Nephron progenitor cell (in vitro differentiated cells): ENCODE measurements at regions not wholly inside any gene's neighbourhood (a gene's known extent, or its start where the extent isn't known, plus 50 kb on each side); places are given as distances from the start of the nearest gene placed in this dataset.

Source experiments
- DNase-seq: peaks from one replicate; pipeline ENCODE4 v3.0.0; 2021
- H3K27ac Mint-ChIP-seq: 2 replicates; pipeline ENCODE4 v1.8.0; 2021; ENCODE audit warnings: mild to moderate bottlenecking, moderate library complexity, mixed read lengths
- H3K27me3 Mint-ChIP-seq: 2 replicates; pipeline ENCODE4 v1.8.0; 2021; ENCODE audit warnings: mild to moderate bottlenecking, low read depth, mixed read lengths; ENCODE audit not compliant: poor library complexity
- H3K36me3 Mint-ChIP-seq: 2 replicates; pipeline ENCODE4 v1.8.0; 2021; ENCODE audit warnings: low read depth, mixed read lengths
- H3K4me1 Mint-ChIP-seq: 2 replicates; pipeline ENCODE4 v1.8.0; 2021; ENCODE audit warnings: mixed read lengths
- H3K4me3 Mint-ChIP-seq: 2 replicates; pipeline ENCODE4 v1.8.0; 2021; ENCODE audit warnings: mild to moderate bottlenecking, moderate library complexity, mixed read lengths
- H3K9me3 Mint-ChIP-seq: 2 replicates; pipeline ENCODE4 v1.8.0; 2021; ENCODE audit warnings: mild to moderate bottlenecking, moderate library complexity, mixed read lengths
- TF ChIP-seq, protein P1 (sequence below): fragments of 200-600 bp; sonication (generic); IDR thresholded peaks from 2 replicates; pipeline ENCODE4 v1.5.0; 2021; ENCODE audit warnings: antibody characterized with exemption

DNA sequence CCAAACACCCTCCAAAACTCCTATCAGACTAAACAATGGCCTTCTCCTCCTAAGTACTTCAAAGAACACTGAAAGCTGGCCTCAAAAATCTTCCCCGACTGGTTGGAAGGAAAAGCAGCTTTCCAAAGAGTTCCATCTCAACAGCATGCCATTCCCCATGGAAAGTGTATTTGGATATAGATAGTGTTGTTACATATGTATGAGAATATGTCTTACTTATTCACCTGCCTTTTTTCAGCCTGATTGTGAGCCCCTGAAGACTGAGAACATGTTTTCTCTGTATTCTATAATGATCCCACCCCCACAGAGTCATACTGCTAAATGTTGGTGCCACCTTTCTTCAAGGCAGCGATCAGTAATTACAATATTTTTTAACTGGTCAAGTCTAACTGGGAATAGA, 185.4 kb upstream of the G2E3 start:
- Mint-ChIP-seq H3K36me3 (no peaks in the 10 kb centered on the region), H3K27me3 (no peaks in the 10 kb centered on the region), H3K9me3 (peaks cover 5% of the 10 kb centered on the region), H3K4me1 (no peaks in the 10 kb centered on the region), H3K27ac (no peak overlapping the region), H3K4me3 (no peak overlapping the region)
- TF ChIP-seq, protein P1, sequence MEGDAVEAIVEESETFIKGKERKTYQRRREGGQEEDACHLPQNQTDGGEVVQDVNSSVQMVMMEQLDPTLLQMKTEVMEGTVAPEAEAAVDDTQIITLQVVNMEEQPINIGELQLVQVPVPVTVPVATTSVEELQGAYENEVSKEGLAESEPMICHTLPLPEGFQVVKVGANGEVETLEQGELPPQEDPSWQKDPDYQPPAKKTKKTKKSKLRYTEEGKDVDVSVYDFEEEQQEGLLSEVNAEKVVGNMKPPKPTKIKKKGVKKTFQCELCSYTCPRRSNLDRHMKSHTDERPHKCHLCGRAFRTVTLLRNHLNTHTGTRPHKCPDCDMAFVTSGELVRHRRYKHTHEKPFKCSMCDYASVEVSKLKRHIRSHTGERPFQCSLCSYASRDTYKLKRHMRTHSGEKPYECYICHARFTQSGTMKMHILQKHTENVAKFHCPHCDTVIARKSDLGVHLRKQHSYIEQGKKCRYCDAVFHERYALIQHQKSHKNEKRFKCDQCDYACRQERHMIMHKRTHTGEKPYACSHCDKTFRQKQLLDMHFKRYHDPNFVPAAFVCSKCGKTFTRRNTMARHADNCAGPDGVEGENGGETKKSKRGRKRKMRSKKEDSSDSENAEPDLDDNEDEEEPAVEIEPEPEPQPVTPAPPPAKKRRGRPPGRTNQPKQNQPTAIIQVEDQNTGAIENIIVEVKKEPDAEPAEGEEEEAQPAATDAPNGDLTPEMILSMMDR, result no peak
- no peak for DNase-seq

DNA sequence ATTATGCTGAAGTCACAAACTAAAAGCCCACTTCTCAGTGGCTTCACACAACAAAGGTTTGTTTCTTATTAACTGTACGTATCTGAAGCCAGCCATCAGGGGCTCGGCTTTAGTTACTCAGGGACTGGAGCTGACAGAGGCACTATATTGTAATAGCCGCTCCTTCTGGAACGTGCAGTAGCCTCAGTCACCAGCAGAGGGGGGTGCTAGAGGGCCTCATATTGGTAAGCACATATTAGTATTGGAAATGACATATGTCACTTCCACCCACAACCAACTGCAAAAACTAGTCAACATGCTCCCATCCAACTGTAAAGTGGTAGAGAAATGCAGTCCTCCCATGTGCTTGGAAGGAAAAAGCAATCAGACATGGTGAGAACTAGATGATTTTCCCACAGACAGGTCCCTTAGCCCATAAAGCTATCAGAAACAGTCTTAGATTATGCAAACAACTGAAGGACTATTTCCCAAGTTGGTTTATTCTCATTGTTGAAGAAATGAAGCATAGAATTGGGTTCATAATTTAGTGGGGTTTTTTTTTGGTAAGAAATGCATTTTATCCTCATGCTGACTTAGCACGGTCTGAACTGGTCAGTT, 183.6 kb upstream of the G2E3 start:
- Mint-ChIP-seq H3K27me3 (no peaks in the 10 kb centered on the region), H3K4me3 (no peak overlapping the region), H3K27ac (no peak overlapping the region), H3K4me1 (no peaks in the 10 kb centered on the region), H3K9me3 (no peaks in the 10 kb centered on the region), H3K36me3 (no peaks in the 10 kb centered on the region)
- TF ChIP-seq, protein P1, result peak; percentile 73
- DNase-seq, result peak; percentile 66

DNA sequence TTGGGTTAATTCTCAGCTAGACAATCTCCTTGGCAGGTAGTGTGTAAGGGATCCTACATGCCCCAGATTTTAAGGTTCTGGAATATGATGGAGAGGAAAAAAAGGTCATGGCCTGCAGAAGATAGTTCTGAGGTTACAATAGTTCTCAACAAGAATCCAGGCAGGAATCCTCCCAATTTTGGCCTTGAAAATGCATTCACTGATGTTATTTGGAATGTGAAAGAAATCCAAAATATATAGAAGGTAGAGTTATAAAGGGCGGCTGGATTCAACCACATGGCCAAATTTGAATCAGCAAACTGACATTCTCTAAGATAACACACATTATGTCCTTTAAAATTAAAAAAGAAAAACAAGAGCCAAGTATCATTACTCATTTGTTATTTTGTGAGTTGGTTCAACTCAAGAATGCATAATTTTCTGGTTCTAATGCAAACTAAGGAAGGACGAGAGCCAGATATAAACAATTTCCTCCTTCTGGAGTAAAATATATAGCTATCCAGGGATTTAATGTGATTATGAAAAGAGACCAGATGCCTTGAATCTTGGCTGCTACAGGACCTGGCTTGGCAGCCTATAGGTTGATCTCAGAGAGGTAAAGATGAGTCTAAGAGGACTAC, 177.0 kb upstream of the G2E3 start:
- H3K9me3 Mint-ChIP-seq, result no peaks in the 10 kb centered on the region
- H3K4me3 Mint-ChIP-seq, result no peak overlapping the region
- H3K27ac Mint-ChIP-seq, result no peak overlapping the region
- TF ChIP-seq, protein P1, result no peak
- peaks cover 3% of the 10 kb centered on the region for H3K27me3 Mint-ChIP-seq
- H3K36me3 Mint-ChIP-seq, result no peaks in the 10 kb centered on the region
- no peak for DNase-seq
- no peaks in the 10 kb centered on the region for H3K4me1 Mint-ChIP-seq

DNA sequence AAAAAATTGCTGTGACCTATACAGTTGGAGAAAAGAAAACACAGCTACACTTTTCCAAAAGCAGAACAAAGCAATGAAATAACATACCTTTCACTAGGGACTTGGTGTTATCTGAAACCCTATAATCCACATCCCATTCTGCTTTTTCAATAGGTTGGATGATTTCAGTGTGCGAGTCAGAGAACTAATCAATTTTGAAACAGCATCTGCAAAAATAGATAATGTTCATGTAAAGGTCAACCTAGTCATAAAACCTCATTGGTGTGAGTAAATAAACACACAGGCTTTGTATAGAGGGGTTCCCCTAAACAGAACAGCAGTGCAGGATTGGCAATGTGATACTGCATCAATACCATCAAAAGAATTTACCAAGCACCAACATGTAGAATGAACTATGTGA, 173.0 kb upstream of the G2E3 start:
- Mint-ChIP-seq H3K36me3 (no peaks in the 10 kb centered on the region), H3K9me3 (no peaks in the 10 kb centered on the region), H3K4me3 (no peak overlapping the region), H3K27me3 (peaks cover 8% of the 10 kb centered on the region), H3K27ac (no peak overlapping the region), H3K4me1 (no peaks in the 10 kb centered on the region)
- TF ChIP-seq, protein P1, result no peak
- DNase-seq, result no peak

DNA sequence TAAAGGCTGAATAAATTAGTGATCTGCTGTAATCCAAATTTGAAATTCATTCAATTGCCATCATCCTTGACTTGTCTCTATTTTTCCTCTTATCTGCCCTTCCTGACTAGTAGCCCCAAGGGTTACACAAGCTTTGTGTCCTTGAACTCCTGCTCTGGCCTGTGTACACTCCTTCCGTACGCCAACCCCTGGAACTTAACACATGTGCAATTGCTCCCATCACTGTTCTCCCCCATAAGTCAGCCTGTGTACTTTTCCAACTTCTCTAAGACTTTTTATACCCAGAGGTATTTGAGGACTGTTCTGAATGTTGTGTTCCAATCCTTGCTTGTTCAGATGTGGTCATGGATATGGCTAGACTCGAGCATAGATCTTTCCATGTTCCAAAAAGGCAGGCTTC, 171.1 kb upstream of the G2E3 start:
- H3K36me3 Mint-ChIP-seq, result no peaks in the 10 kb centered on the region
- no peaks in the 10 kb centered on the region for H3K9me3 Mint-ChIP-seq
- H3K4me1 Mint-ChIP-seq, result no peaks in the 10 kb centered on the region
- peaks cover 12% of the 10 kb centered on the region for H3K27me3 Mint-ChIP-seq
- H3K4me3 Mint-ChIP-seq, result no peak overlapping the region
- H3K27ac Mint-ChIP-seq, result no peak overlapping the region
- TF ChIP-seq, protein P1, result no peak
- DNase-seq, result no peak
